Effector memory CD4-positive, alpha-beta T cell (primary cell): ENCODE measurements at regions not wholly inside any gene's neighbourhood (a gene's known extent, or its start where the extent isn't known, plus 50 kb on each side); places are given as distances from the start of the nearest gene placed in this dataset.

Source experiments
- DNase-seq, 3 donors: peaks; one replicate each; pipeline ENCODE4 v3.0.0-alpha.2; 2020
- H3K27ac ChIP-seq: 2 replicates; pipeline ENCODE4 v1.7.0; 2013; ENCODE audit warnings: mild to moderate bottlenecking, low read length, moderate library complexity; ENCODE audit not compliant: insufficient read depth, poor library complexity, severe bottlenecking
- H3K27me3 ChIP-seq: replicated peaks from 2 replicates; pipeline ENCODE4 v1.7.0; 2013; ENCODE audit warnings: mild to moderate bottlenecking, low read length; ENCODE audit not compliant: insufficient read depth, control insufficient read depth, poor library complexity, severe bottlenecking
- H3K36me3 ChIP-seq: 2 replicates; pipeline ENCODE4 v1.7.0; 2013; ENCODE audit warnings: mild to moderate bottlenecking, low read length, moderate library complexity; ENCODE audit not compliant: control insufficient read depth, insufficient read depth
- H3K4me1 ChIP-seq: 2 replicates; pipeline ENCODE4 v1.7.0; 2013; ENCODE audit warnings: low read length, mild to moderate bottlenecking; ENCODE audit not compliant: control insufficient read depth, insufficient read depth, poor library complexity, severe bottlenecking
- H3K4me3 ChIP-seq: 2 replicates; pipeline ENCODE4 v1.7.0; 2013; ENCODE audit warnings: low read length, low read depth, mild to moderate bottlenecking; ENCODE audit not compliant: insufficient read depth, poor library complexity, severe bottlenecking
- H3K9me3 ChIP-seq: 2 replicates; pipeline ENCODE4 v1.7.0; 2013; ENCODE audit warnings: mild to moderate bottlenecking, low read length, moderate library complexity; ENCODE audit not compliant: control insufficient read depth

- Histone ChIP-seq H3K36me3 (no peaks in the 10 kb centered on the region), H3K27me3 (no peaks in the 10 kb centered on the region), H3K9me3 (no peaks in the 10 kb centered on the region), H3K4me3 (no peak overlapping the region), H3K27ac (no peak overlapping the region), H3K4me1 (no peaks in the 10 kb centered on the region)
- DNase-seq: no peak
Observed at GRCh38 chr5:1699394-1699793, 100.2 kb downstream of the MRPL36 start.

- Histone ChIP-seq H3K9me3 (no peaks in the 10 kb centered on the region), H3K27ac (no peak overlapping the region), H3K27me3 (no peaks in the 10 kb centered on the region), H3K4me3 (no peak overlapping the region), H3K4me1 (no peaks in the 10 kb centered on the region), H3K36me3 (no peaks in the 10 kb centered on the region)
- DNase-seq: no peak
Observed at GRCh38 chr5:1698589-1699316, 100.9 kb downstream of the MRPL36 start.

- Histone ChIP-seq H3K36me3 (no peaks in the 10 kb centered on the region), H3K9me3 (no peaks in the 10 kb centered on the region), H3K27ac (no peak overlapping the region), H3K4me3 (no peak overlapping the region), H3K4me1 (no peaks in the 10 kb centered on the region), H3K27me3 (no peaks in the 10 kb centered on the region)
- DNase-seq: no peak
Observed at GRCh38 chr5:1692381-1692780, 107.3 kb downstream of the MRPL36 start.

GRCh38 chr5:1687301-1687970 is 112.2 kb downstream of the MRPL36 start:
- no peak for DNase-seq
- H3K4me1 ChIP-seq: no peaks in the 10 kb centered on the region
- no peak overlapping the region for H3K4me3 ChIP-seq
- H3K27me3 ChIP-seq: no peaks in the 10 kb centered on the region
- H3K9me3 ChIP-seq: no peaks in the 10 kb centered on the region
- H3K36me3 ChIP-seq: no peaks in the 10 kb centered on the region
- no peak overlapping the region for H3K27ac ChIP-seq

GRCh38 chr5:1686016-1686802 is 113.4 kb downstream of the MRPL36 start:
- Histone ChIP-seq H3K36me3 (no peaks in the 10 kb centered on the region), H3K27me3 (peaks cover 6% of the 10 kb centered on the region), H3K9me3 (no peaks in the 10 kb centered on the region), H3K4me3 (no peak overlapping the region), H3K4me1 (no peaks in the 10 kb centered on the region), H3K27ac (no peak overlapping the region)
- DNase-seq: no peak

GRCh38 chr5:1685066-1685465 is 114.6 kb downstream of the MRPL36 start:
- H3K36me3 ChIP-seq: no peaks in the 10 kb centered on the region
- no peaks in the 10 kb centered on the region for H3K4me1 ChIP-seq
- H3K27ac ChIP-seq: no peak overlapping the region
- H3K9me3 ChIP-seq: no peaks in the 10 kb centered on the region
- no peak overlapping the region for H3K4me3 ChIP-seq
- DNase-seq: no peak
- peaks cover 6% of the 10 kb centered on the region for H3K27me3 ChIP-seq

- Histone ChIP-seq H3K27ac (no peak overlapping the region), H3K9me3 (no peaks in the 10 kb centered on the region), H3K4me3 (no peak overlapping the region), H3K27me3 (peaks cover 6% of the 10 kb centered on the region), H3K36me3 (no peaks in the 10 kb centered on the region), H3K4me1 (no peaks in the 10 kb centered on the region)
- DNase-seq: no peak
Observed at GRCh38 chr5:1681955-1682354, 117.7 kb downstream of the MRPL36 start.

GRCh38 chr5:1673042-1673677 is 126.5 kb downstream of the MRPL36 start:
- no peaks in the 10 kb centered on the region for H3K36me3 ChIP-seq
- no peak overlapping the region for H3K4me3 ChIP-seq
- DNase-seq: no peak
- no peaks in the 10 kb centered on the region for H3K9me3 ChIP-seq
- H3K27me3 ChIP-seq: peaks cover 4% of the 10 kb centered on the region
- no peak overlapping the region for H3K27ac ChIP-seq
- no peaks in the 10 kb centered on the region for H3K4me1 ChIP-seq

- peaks cover 11% of the 10 kb centered on the region for H3K27me3 ChIP-seq
- H3K4me1 ChIP-seq: peaks cover 5% of the 10 kb centered on the region
- H3K4me3 ChIP-seq: no peak overlapping the region
- no peak for DNase-seq
- H3K9me3 ChIP-seq: no peaks in the 10 kb centered on the region
- H3K27ac ChIP-seq: no peak overlapping the region
- H3K36me3 ChIP-seq: no peaks in the 10 kb centered on the region
Observed at GRCh38 chr5:1672396-1672795, 127.2 kb downstream of the MRPL36 start.
